SU-DHL-6 (cell line): ENCODE measurements at regions not wholly inside any gene's neighbourhood (a gene's known extent, or its start where the extent isn't known, plus 50 kb on each side); places are given as distances from the start of the nearest gene placed in this dataset.

Experiments
- EZH2phosphoT487 ChIP-seq: fragments of 200-600 bp; sonication (generic), shearing (Covaris generic); conservative IDR thresholded peaks from 2 replicates; pipeline ENCODE4 v1.6.1; 2018; ENCODE audit warnings: mild to moderate bottlenecking, antibody characterized with exemption, low read length, moderate library complexity, mixed read lengths
- TF ChIP-seq, protein P1 (sequence below): fragments of 200-600 bp; sonication (generic); IDR thresholded peaks from one replicate; pipeline ENCODE4 v1.5.1; 2017; ENCODE audit warnings: antibody characterized with exemption, mild to moderate bottlenecking, low read length, moderate library complexity; ENCODE audit not compliant: insufficient read depth, poor library complexity, severe bottlenecking

DNA sequence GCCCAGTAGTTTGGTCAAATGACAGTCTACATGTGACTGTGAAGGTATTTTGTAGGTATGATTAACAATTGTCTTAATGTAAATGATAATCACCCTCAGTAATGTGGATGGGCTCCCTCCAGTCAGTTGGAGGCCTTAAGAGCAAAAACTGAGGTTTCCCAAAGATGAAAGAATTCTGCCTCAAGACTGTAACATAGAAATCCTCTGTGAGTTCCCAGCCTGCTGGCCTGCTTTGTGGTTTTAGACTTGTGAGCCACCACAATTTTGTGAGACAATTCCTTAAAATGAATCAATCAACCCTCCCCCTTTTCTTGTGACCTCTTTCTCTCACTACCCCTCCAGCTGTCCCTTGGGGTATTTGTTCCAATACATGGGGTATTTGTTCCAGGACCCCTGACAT is 226.4 kb upstream of the DPYD start:
- TF ChIP-seq, protein P1, sequence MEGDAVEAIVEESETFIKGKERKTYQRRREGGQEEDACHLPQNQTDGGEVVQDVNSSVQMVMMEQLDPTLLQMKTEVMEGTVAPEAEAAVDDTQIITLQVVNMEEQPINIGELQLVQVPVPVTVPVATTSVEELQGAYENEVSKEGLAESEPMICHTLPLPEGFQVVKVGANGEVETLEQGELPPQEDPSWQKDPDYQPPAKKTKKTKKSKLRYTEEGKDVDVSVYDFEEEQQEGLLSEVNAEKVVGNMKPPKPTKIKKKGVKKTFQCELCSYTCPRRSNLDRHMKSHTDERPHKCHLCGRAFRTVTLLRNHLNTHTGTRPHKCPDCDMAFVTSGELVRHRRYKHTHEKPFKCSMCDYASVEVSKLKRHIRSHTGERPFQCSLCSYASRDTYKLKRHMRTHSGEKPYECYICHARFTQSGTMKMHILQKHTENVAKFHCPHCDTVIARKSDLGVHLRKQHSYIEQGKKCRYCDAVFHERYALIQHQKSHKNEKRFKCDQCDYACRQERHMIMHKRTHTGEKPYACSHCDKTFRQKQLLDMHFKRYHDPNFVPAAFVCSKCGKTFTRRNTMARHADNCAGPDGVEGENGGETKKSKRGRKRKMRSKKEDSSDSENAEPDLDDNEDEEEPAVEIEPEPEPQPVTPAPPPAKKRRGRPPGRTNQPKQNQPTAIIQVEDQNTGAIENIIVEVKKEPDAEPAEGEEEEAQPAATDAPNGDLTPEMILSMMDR = no peak
- no peak for TF ChIP-seq EZH2phosphoT487
